Suprapubic skin (tissue), 4 donors: ENCODE measurements at regions not wholly inside any gene's neighbourhood (a gene's known extent, or its start where the extent isn't known, plus 50 kb on each side); places are given as distances from the start of the nearest gene placed in this dataset.
A peak's percentile ranks its signal among the peaks of the same experiment; 100 is the strongest.

ENCODE experiments used
- DNase-seq, 2 donors: peaks; one replicate each; pipeline ENCODE4 v3.0.0-alpha.2; 2019; ENCODE audit warnings: low spot score in 2 of 2
- H3K27ac ChIP-seq: fragments of 200-600 bp; sonication (generic); one replicate; pipeline ENCODE4 v1.5.1; 2019
- H3K27me3 ChIP-seq: fragments of 200-600 bp; sonication (generic); one replicate; pipeline ENCODE4 v1.5.1; 2019
- H3K36me3 ChIP-seq: fragments of 200-600 bp; sonication (generic); one replicate; pipeline ENCODE4 v1.5.1; 2019
- H3K4me1 ChIP-seq: fragments of 200-600 bp; sonication (generic); one replicate; pipeline ENCODE4 v1.5.1; 2019
- H3K4me3 ChIP-seq: fragments of 200-600 bp; sonication (generic); one replicate; pipeline ENCODE4 v1.5.1; 2019; ENCODE audit warnings: mild to moderate bottlenecking
- H3K9me3 ChIP-seq: fragments of 200-600 bp; sonication (generic); one replicate; pipeline ENCODE4 v1.5.1; 2019
- EP300 ChIP-seq: sonication (generic); formaldehyde crosslinking; IDR thresholded peaks from one replicate; pipeline ENCODE4 v1.6.1; 2017; ENCODE audit warnings: antibody characterized with exemption
- POLR2A ChIP-seq, 2 donors: fragments of 450-650 bp; IDR thresholded peaks; one replicate each; pipeline ENCODE4 v1.6.1; 2017; ENCODE audit warnings: antibody characterized with exemption in 2 of 2, mild to moderate bottlenecking in 2 of 2, moderate library complexity in 2 of 2
- POLR2AphosphoS5 ChIP-seq, 3 donors: sonication (generic); formaldehyde crosslinking; IDR thresholded peaks; one replicate each; pipeline ENCODE4 v1.6.1; 2017; ENCODE audit warnings: antibody characterized with exemption in 3 of 3
- WGBS: methylation state at CpG from one replicate; pipeline ENCODE4 v1.1.5; 2018; 5-methylcytosine and 5-hydroxymethylcytosine counted together
- TF ChIP-seq, protein P1 (sequence below), 2 donors: fragments of 200-600 bp in 1 of 2; fragments of 450-650 bp in 1 of 2; sonication (generic) in 1 of 2; IDR thresholded peaks; one replicate each; pipeline ENCODE4 v1.5.1; 2016 to 2019; ENCODE audit warnings: antibody characterized with exemption in 2 of 2, mild to moderate bottlenecking in 1 of 2, moderate library complexity in 1 of 2

GRCh38 chr19:56933014-56933705 is 92.6 kb upstream of the PEG3 start:
- H3K4me3 ChIP-seq, result no peak overlapping the region
- no peak for TF ChIP-seq EP300
- TF ChIP-seq, protein P1, sequence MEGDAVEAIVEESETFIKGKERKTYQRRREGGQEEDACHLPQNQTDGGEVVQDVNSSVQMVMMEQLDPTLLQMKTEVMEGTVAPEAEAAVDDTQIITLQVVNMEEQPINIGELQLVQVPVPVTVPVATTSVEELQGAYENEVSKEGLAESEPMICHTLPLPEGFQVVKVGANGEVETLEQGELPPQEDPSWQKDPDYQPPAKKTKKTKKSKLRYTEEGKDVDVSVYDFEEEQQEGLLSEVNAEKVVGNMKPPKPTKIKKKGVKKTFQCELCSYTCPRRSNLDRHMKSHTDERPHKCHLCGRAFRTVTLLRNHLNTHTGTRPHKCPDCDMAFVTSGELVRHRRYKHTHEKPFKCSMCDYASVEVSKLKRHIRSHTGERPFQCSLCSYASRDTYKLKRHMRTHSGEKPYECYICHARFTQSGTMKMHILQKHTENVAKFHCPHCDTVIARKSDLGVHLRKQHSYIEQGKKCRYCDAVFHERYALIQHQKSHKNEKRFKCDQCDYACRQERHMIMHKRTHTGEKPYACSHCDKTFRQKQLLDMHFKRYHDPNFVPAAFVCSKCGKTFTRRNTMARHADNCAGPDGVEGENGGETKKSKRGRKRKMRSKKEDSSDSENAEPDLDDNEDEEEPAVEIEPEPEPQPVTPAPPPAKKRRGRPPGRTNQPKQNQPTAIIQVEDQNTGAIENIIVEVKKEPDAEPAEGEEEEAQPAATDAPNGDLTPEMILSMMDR (IDR thresholded peaks at IDR 0.05), result no peak
- TF ChIP-seq POLR2A (IDR thresholded peaks at IDR 0.05), result no peak
- TF ChIP-seq POLR2AphosphoS5 (IDR thresholded peaks at IDR 0.05), result no peak
- H3K36me3 ChIP-seq, result no peaks in the 10 kb centered on the region
- no peak overlapping the region for H3K27ac ChIP-seq
- 85% methylated on average over 13 of the region's 13 CpGs for WGBS
- H3K4me1 ChIP-seq, result no peaks in the 10 kb centered on the region
- H3K9me3 ChIP-seq, result no peaks in the 10 kb centered on the region
- DNase-seq, result no peak
- no peaks in the 10 kb centered on the region for H3K27me3 ChIP-seq

DNA sequence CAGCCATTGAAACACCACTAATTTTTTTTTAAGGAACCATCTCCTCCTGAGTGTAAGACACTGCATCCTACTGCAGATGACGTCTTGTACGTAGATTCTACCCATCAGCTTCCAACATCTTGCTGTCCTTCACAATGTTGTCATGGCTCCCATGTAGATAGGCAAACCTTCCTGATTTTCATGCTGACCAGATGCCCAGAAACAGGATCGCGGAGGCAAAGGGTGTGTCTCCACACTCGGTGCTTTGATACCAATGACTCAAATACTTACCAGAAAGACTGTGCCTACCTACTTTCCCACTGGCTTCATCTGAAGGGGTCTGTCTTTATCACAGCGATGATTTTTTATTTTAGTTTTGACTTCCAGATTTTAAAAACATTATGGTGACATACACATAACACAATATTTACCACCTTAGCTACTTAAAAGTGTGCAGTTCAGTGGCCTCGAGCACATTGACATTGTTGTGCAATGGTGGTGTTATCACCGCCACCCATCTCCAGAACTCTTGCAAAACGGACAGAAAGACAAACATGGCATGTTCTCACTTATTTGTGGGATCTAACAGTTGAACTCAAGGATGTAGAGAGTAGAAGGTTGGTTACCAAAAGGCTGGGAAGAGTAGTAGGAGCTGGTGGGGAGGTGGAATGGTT is 94.0 kb upstream of the PEG3 start:
- TF ChIP-seq POLR2A (IDR thresholded peaks at IDR 0.05), result no peak
- TF ChIP-seq, protein P1 (IDR thresholded peaks at IDR 0.05), result no peak
- no peak for TF ChIP-seq POLR2AphosphoS5 (IDR thresholded peaks at IDR 0.05)
- TF ChIP-seq EP300, result no peak
- Histone ChIP-seq H3K36me3 (no peaks in the 10 kb centered on the region), H3K9me3 (no peaks in the 10 kb centered on the region), H3K27me3 (no peaks in the 10 kb centered on the region), H3K4me1 (no peaks in the 10 kb centered on the region), H3K27ac (no peak overlapping the region), H3K4me3 (no peak overlapping the region)
- 77% methylated on average over 9 of the region's 9 CpGs for WGBS
- DNase-seq, result no peak

GRCh38 chr19:56939951-56940350 is 99.4 kb upstream of the PEG3 start:
- Histone ChIP-seq H3K27me3 (peaks cover 7% of the 10 kb centered on the region), H3K4me1 (no peaks in the 10 kb centered on the region), H3K4me3 (no peak overlapping the region), H3K27ac (no peak overlapping the region), H3K9me3 (peaks cover 4% of the 10 kb centered on the region), H3K36me3 (no peaks in the 10 kb centered on the region)
- TF ChIP-seq POLR2AphosphoS5 (IDR thresholded peaks at IDR 0.05) (no peak), EP300 (no peak), POLR2A (IDR thresholded peaks at IDR 0.05) (no peak)
- TF ChIP-seq, protein P1 (IDR thresholded peaks at IDR 0.05), result no peak
- DNase-seq, result no peak
- WGBS, result 86% methylated on average over 11 of the region's 11 CpGs

GRCh38 chr19:56942756-56943155 is 102.2 kb upstream of the PEG3 start:
- Histone ChIP-seq H3K4me3 (no peak overlapping the region), H3K4me1 (no peaks in the 10 kb centered on the region), H3K27ac (no peak overlapping the region), H3K9me3 (peaks cover 4% of the 10 kb centered on the region), H3K27me3 (peaks cover 7% of the 10 kb centered on the region), H3K36me3 (no peaks in the 10 kb centered on the region)
- TF ChIP-seq, protein P1 (IDR thresholded peaks at IDR 0.05), result no peak
- no peak for TF ChIP-seq POLR2A (IDR thresholded peaks at IDR 0.05)
- no peak for TF ChIP-seq EP300
- TF ChIP-seq POLR2AphosphoS5 (IDR thresholded peaks at IDR 0.05), result no peak
- DNase-seq, result peak; percentile 76 to 85
- 61% methylated on average over 17 of the region's 17 CpGs for WGBS

DNA sequence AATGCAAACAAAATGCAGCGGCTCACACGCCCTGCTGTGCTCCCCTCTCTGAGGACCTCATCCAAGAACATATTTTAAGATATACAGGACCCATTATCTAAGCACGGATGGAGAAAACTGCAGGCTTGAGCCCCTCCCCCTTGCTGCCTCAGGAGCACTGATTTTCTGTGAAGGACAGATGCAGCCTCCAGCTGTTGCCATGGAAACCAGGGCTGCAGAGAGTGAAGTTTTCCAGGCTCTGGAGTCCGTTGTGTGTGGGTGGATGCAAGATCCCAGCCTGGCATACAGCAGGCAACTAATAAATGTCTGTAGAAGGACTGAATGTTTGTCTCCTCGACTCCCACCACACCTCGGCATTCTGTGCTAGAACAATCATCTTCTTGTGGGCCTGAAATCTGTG is 105.6 kb upstream of the PEG3 start:
- DNase-seq, result no peak
- no peaks in the 10 kb centered on the region for H3K4me1 ChIP-seq
- no peak overlapping the region for H3K27ac ChIP-seq
- H3K27me3 ChIP-seq, result peaks cover 7% of the 10 kb centered on the region
- TF ChIP-seq POLR2A (IDR thresholded peaks at IDR 0.05) (no peak), POLR2AphosphoS5 (IDR thresholded peaks at IDR 0.05) (no peak), EP300 (no peak)
- TF ChIP-seq, protein P1 (IDR thresholded peaks at IDR 0.05), result no peak
- H3K36me3 ChIP-seq, result no peaks in the 10 kb centered on the region
- no peak overlapping the region for H3K4me3 ChIP-seq
- H3K9me3 ChIP-seq, result peaks cover 8% of the 10 kb centered on the region
- 29% methylated on average over 5 of the region's 6 CpGs for WGBS
